DOHH2 (cell line): ENCODE measurements at regions not wholly inside any gene's neighbourhood (a gene's known extent, or its start where the extent isn't known, plus 50 kb on each side); places are given as distances from the start of the nearest gene placed in this dataset.

Experiments used
- CTCF ChIP-seq: fragments of 200-600 bp; sonication (generic); IDR thresholded peaks from one replicate; pipeline ENCODE4 v1.5.1; 2014; ENCODE audit warnings: antibody characterized with exemption, mild to moderate bottlenecking, low read depth, low read length; ENCODE audit not compliant: poor library complexity, severe bottlenecking
- EZH2phosphoT487 ChIP-seq: fragments of 200-600 bp; sonication (generic); IDR thresholded peaks from 2 replicates; pipeline ENCODE4 v1.6.1; 2017; ENCODE audit warnings: borderline replicate concordance, mild to moderate bottlenecking, antibody characterized with exemption, low read length, moderate library complexity, mixed read lengths

- TF ChIP-seq CTCF (no peak), EZH2phosphoT487 (no peak)
Observed at GRCh38 chr10:47243791-47244190, 56.2 kb upstream of the GDF10 start.
